ENCODE measurements at regions not wholly inside any gene's neighbourhood (a gene's known extent, or its start where the extent isn't known, plus 50 kb on each side); places are given as distances from the start of the nearest gene placed in this dataset.

DNA sequence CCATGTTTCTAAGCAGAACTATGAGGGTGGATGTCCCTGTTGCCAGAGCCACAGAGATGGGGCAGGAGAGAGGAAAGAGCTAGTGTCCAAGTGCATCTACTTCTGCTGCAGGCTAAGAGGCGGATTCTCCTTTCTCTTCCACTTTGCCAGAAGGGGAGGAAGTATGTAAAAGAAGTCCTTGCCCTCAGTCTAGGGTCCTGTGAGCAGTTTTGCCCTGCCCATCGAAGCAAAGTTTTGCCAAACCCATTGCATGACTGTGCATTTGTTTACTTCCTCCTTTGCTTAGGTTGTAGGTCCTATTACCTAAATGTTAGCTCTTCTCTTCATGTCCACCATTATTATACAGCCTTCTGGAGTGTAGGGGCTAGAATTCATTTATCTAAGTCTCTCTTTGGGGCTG is 106.2 kb upstream of the ARMC2 start:
- intact Hi-C loops (cut with DNase I): no loop called here
- no peak for DNase-seq
- TF ChIP-seq POLR2A (IDR thresholded peaks at IDR 0.05): no peak
- TF ChIP-seq, protein P1, sequence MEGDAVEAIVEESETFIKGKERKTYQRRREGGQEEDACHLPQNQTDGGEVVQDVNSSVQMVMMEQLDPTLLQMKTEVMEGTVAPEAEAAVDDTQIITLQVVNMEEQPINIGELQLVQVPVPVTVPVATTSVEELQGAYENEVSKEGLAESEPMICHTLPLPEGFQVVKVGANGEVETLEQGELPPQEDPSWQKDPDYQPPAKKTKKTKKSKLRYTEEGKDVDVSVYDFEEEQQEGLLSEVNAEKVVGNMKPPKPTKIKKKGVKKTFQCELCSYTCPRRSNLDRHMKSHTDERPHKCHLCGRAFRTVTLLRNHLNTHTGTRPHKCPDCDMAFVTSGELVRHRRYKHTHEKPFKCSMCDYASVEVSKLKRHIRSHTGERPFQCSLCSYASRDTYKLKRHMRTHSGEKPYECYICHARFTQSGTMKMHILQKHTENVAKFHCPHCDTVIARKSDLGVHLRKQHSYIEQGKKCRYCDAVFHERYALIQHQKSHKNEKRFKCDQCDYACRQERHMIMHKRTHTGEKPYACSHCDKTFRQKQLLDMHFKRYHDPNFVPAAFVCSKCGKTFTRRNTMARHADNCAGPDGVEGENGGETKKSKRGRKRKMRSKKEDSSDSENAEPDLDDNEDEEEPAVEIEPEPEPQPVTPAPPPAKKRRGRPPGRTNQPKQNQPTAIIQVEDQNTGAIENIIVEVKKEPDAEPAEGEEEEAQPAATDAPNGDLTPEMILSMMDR (IDR thresholded peaks at IDR 0.05): no peak
- TF ChIP-seq EP300 (IDR thresholded peaks at IDR 0.05): no peak
- H3K4me3 ChIP-seq: no peak overlapping the region
- H3K27ac ChIP-seq: no peak overlapping the region
- no peaks in the 10 kb centered on the region for H3K27me3 ChIP-seq
- no peaks in the 10 kb centered on the region for H3K36me3 ChIP-seq
- H3K4me1 ChIP-seq (ENCODE audit: insufficient read depth): peaks cover 5% of the 10 kb centered on the region
- H3K9me3 ChIP-seq: no peaks in the 10 kb centered on the region
- 81 to 94% (median 91%) methylated on average over 2 of the region's 2 CpGs for WGBS, 3 donors

- Histone ChIP-seq H3K27me3 (no peaks in the 10 kb centered on the region), H3K4me3 (no peak overlapping the region), H3K36me3 (no peaks in the 10 kb centered on the region), H3K9me3 (no peaks in the 10 kb centered on the region), H3K27ac (no peak overlapping the region), H3K4me1 (ENCODE audit: insufficient read depth) (peaks cover 5% of the 10 kb centered on the region)
- 9 to 14% (median 9%) methylated on average over 8 of the region's 8 CpGs for WGBS, 3 donors
- no peak for DNase-seq
- intact Hi-C loops (cut with DNase I): no loop called here
- TF ChIP-seq EP300 (IDR thresholded peaks at IDR 0.05): no peak
- TF ChIP-seq, protein P1 (IDR thresholded peaks at IDR 0.05): no peak
- TF ChIP-seq POLR2A (IDR thresholded peaks at IDR 0.05): no peak
Observed at GRCh38 chr6:108744244-108744972, 103.8 kb upstream of the ARMC2 start.

- intact Hi-C loops (cut with DNase I): no loop called here
- TF ChIP-seq POLR2A (IDR thresholded peaks at IDR 0.05) (no peak), EP300 (IDR thresholded peaks at IDR 0.05) (no peak)
- TF ChIP-seq, protein P1 (IDR thresholded peaks at IDR 0.05): no peak
- Histone ChIP-seq H3K4me3 (no peak overlapping the region), H3K9me3 (no peaks in the 10 kb centered on the region), H3K4me1 (ENCODE audit: insufficient read depth) (peaks cover 5% of the 10 kb centered on the region), H3K36me3 (no peaks in the 10 kb centered on the region), H3K27me3 (no peaks in the 10 kb centered on the region), H3K27ac (no peak overlapping the region)
- WGBS, 3 donors: 65% methylated on average over 5 of the region's 5 CpGs
- DNase-seq: peak in 1 of 5 donors; percentile 14
Observed at GRCh38 chr6:108744996-108745395, 103.2 kb upstream of the ARMC2 start.

- TF ChIP-seq POLR2A (IDR thresholded peaks at IDR 0.05): no peak
- no peak for TF ChIP-seq EP300 (IDR thresholded peaks at IDR 0.05)
- TF ChIP-seq, protein P1 (IDR thresholded peaks at IDR 0.05): no peak
- Histone ChIP-seq H3K27me3 (no peaks in the 10 kb centered on the region), H3K36me3 (no peaks in the 10 kb centered on the region), H3K9me3 (no peaks in the 10 kb centered on the region), H3K27ac (no peak overlapping the region), H3K4me1 (ENCODE audit: insufficient read depth) (peaks cover 7% of the 10 kb centered on the region), H3K4me3 (no peak overlapping the region)
- no peak for DNase-seq
- 95 to 98% (median 97%) methylated on average over 2 of the region's 2 CpGs for WGBS, 3 donors
- intact Hi-C loops (cut with DNase I): no loop called here
Observed at GRCh38 chr6:108745664-108746336, 102.4 kb upstream of the ARMC2 start.
